H1 (cell line): ENCODE measurements at regions not wholly inside any gene's neighbourhood (a gene's known extent, or its start where the extent isn't known, plus 50 kb on each side); places are given as distances from the start of the nearest gene placed in this dataset.

Source experiments
- CTCF ChIA-PET: fragments of 300-600 bp; sonication (Branson Sonifier 250); formaldehyde crosslinking; loops from one replicate; lab custom pipeline; 2021; ENCODE audit not compliant: partially characterized antibody; lab: Charles Lee
- POLR2A ChIA-PET: fragments of 300-600 bp; sonication (Branson Sonifier 250); formaldehyde crosslinking; loops from one replicate; lab custom pipeline; 2021; ENCODE audit warnings: inconsistent platforms; ENCODE audit not compliant: partially characterized antibody; lab: Charles Lee
- DNase-seq, 2 experiments: peaks; one replicate each; pipeline versions ENCODE4 v3.0.0 to v3.0.0-alpha.2; 2010 to 2022; ENCODE audit warnings: low spot score in 2 of 2, low read depth in 1 of 2, mixed read lengths in 1 of 2
- FAIRE-seq: peaks from 2 replicates; lab custom pipeline; 2011; peaks lifted over from hg19 to GRCh38; lab: Jason Lieb, UNC
- H2AFZ ChIP-seq: 2 replicates; pipeline ENCODE4 v1.8.1; 2012; ENCODE audit warnings: low read length, inconsistent platforms
- H2AK5ac ChIP-seq: 2 replicates; pipeline ENCODE4 v1.6.1; 2013; ENCODE audit warnings: low read depth, low read length
- H2BK120ac ChIP-seq: replicated peaks from 2 replicates; pipeline ENCODE3; 2013; ENCODE audit warnings: low read depth, low read length, inconsistent platforms
- H2BK12ac ChIP-seq: 2 replicates; pipeline ENCODE4 v1.6.1; 2013; ENCODE audit warnings: low read depth, low read length
- H2BK15ac ChIP-seq: 2 replicates; pipeline ENCODE4 v1.6.1; 2013; ENCODE audit warnings: low read length
- H2BK20ac ChIP-seq: 2 replicates; pipeline ENCODE4 v1.6.1; 2013; ENCODE audit warnings: low read length
- H2BK5ac ChIP-seq: 2 replicates; pipeline ENCODE4 v1.6.1; 2013; ENCODE audit warnings: low read depth, low read length
- H3K14ac ChIP-seq: 2 replicates; pipeline ENCODE4 v1.6.1; 2013; ENCODE audit warnings: inconsistent platforms; ENCODE audit not compliant: insufficient read length
- H3K18ac ChIP-seq: 2 replicates; pipeline ENCODE4 v1.6.1; 2013; ENCODE audit warnings: low read length; ENCODE audit errors: extremely low read depth
- H3K23ac ChIP-seq: 2 replicates; pipeline ENCODE4 v1.6.1; 2013; ENCODE audit warnings: inconsistent platforms; ENCODE audit not compliant: insufficient read length
- H3K23me2 ChIP-seq: 2 replicates; pipeline ENCODE4 v1.6.1; 2013; ENCODE audit warnings: low read depth, low read length
- H3K27ac ChIP-seq: 2 replicates; pipeline ENCODE4 v1.6.1; 2011; ENCODE audit warnings: low read depth, low read length, inconsistent platforms
- H3K27me3 ChIP-seq, 4 experiments: replicated peaks in 1 of 4; 1 replicate in 1 of 4; 2 replicates in 3 of 4; pipeline versions ENCODE4 v1.6.1 to v1.8.1; 2011 to 2013; ENCODE audit warnings: low read length in 3 of 4, mild to moderate bottlenecking in 3 of 4, inconsistent platforms in 2 of 4, mixed read lengths in 2 of 4, moderate library complexity in 1 of 4; ENCODE audit not compliant: control insufficient read depth in 3 of 4, insufficient read depth in 3 of 4; ENCODE audit errors: extremely low read depth in 1 of 4
- H3K36me3 ChIP-seq, 4 experiments: 2 replicates each; pipeline versions ENCODE4 v1.6.1 to v1.8.1; 2011 to 2013; ENCODE audit warnings: mild to moderate bottlenecking in 4 of 4, low read length in 3 of 4, moderate library complexity in 2 of 4, control low read depth in 1 of 4, inconsistent platforms in 1 of 4; ENCODE audit not compliant: insufficient read depth in 4 of 4, control insufficient read depth in 2 of 4
- H3K4ac ChIP-seq: replicated peaks from 2 replicates; pipeline ENCODE3; 2013; ENCODE audit warnings: low read length, low read depth, mixed read lengths, inconsistent platforms; ENCODE audit not compliant: insufficient read length
- H3K4me1 ChIP-seq, 4 experiments: replicated peaks in 1 of 4; 1 replicate in 1 of 4; 2 replicates in 3 of 4; pipeline versions ENCODE4 v1.6.1 to v1.8.1; 2011 to 2013; ENCODE audit warnings: low read length in 3 of 4, inconsistent platforms in 2 of 4, mixed read lengths in 1 of 4; ENCODE audit not compliant: insufficient read depth in 4 of 4, control insufficient read depth in 3 of 4
- H3K4me2 ChIP-seq, 2 experiments: 2 replicates each; pipeline versions ENCODE4 v1.6.1 to v1.8.1; 2011 to 2013; ENCODE audit warnings: low read depth in 2 of 2, low read length in 2 of 2, control low read depth in 1 of 2, inconsistent platforms in 1 of 2, mild to moderate bottlenecking in 1 of 2; ENCODE audit not compliant: insufficient read depth in 1 of 2
- H3K4me3 ChIP-seq, 4 experiments: fragments of 200-600, 300-600 bp in 1 of 4; sonication (generic), shearing (Covaris generic), sonication (Bioruptor Twin) in 1 of 4; 2 replicates each; pipeline versions ENCODE4 v1.5.1 to v1.8.1; 2011 to 2016; ENCODE audit warnings: low read length in 4 of 4, low read depth in 3 of 4, control low read depth in 2 of 4, inconsistent platforms in 2 of 4, mild to moderate bottlenecking in 2 of 4, mixed read lengths in 1 of 4, moderate library complexity in 1 of 4; ENCODE audit not compliant: insufficient read depth in 2 of 4; ENCODE audit errors: extremely low read depth in 1 of 4
- H3K56ac ChIP-seq: replicated peaks from 2 replicates; pipeline ENCODE3; 2013; ENCODE audit warnings: low read depth, mild to moderate bottlenecking, mixed read lengths, low read length, inconsistent platforms; ENCODE audit not compliant: insufficient read length
- H3K79me1 ChIP-seq: 2 replicates; pipeline ENCODE4 v1.6.1; 2013; ENCODE audit warnings: low read depth, low read length, control low read depth
- H3K79me2 ChIP-seq, 2 experiments: 2 replicates each; pipeline versions ENCODE4 v1.6.1 to v1.8.1; 2012 to 2013; ENCODE audit warnings: low read length in 2 of 2, mild to moderate bottlenecking in 2 of 2, inconsistent platforms in 1 of 2; ENCODE audit not compliant: insufficient read depth in 2 of 2, control insufficient read depth in 1 of 2
- H3K9ac ChIP-seq, 4 experiments: replicated peaks in 1 of 4; 1 replicate in 1 of 4; 2 replicates in 3 of 4; pipeline versions ENCODE4 v1.6.1 to v1.8.1; 2011 to 2013; ENCODE audit warnings: low read depth in 3 of 4, low read length in 3 of 4, control low read depth in 2 of 4, mild to moderate bottlenecking in 2 of 4, moderate library complexity in 2 of 4, inconsistent platforms in 1 of 4; ENCODE audit errors: extremely low read depth in 1 of 4
- H3K9me3 ChIP-seq, 2 experiments: 2 replicates each; pipeline versions ENCODE4 v1.6.1 to v1.8.1; 2012 to 2013; ENCODE audit warnings: mild to moderate bottlenecking in 2 of 2, moderate library complexity in 2 of 2, control low read depth in 1 of 2, inconsistent platforms in 1 of 2, low read depth in 1 of 2, low read length in 1 of 2, mixed read lengths in 1 of 2; ENCODE audit not compliant: insufficient read depth in 2 of 2
- H4K20me1 ChIP-seq, 2 experiments: replicated peaks in 1 of 2; 2 replicates each; pipeline versions ENCODE3 to v1.8.1; 2011 to 2013; ENCODE audit warnings: inconsistent platforms in 2 of 2, low read length in 2 of 2, mild to moderate bottlenecking in 1 of 2; ENCODE audit not compliant: insufficient read depth in 2 of 2, control insufficient read depth in 1 of 2
- H4K5ac ChIP-seq: 2 replicates; pipeline ENCODE4 v1.6.1; 2013; ENCODE audit warnings: low read length, low read depth, mixed read lengths, inconsistent platforms; ENCODE audit not compliant: insufficient read length
- H4K8ac ChIP-seq: 2 replicates; pipeline ENCODE4 v1.8.0; 2013; ENCODE audit warnings: mild to moderate bottlenecking, moderate library complexity, low read length, inconsistent platforms; ENCODE audit not compliant: insufficient read depth; ENCODE audit errors: extremely low read depth
- H4K91ac ChIP-seq: replicated peaks from 2 replicates; pipeline ENCODE3; 2013; ENCODE audit warnings: low read length, mixed read lengths, inconsistent platforms; ENCODE audit not compliant: insufficient read length
- EZH2 ChIP-seq: fragments of 200-600 bp; sonication (generic); IDR thresholded peaks from 2 replicates; pipeline ENCODE4 v1.7.1; 2012; ENCODE audit warnings: low read depth, mild to moderate bottlenecking, moderate library complexity, low read length, inconsistent platforms; ENCODE audit not compliant: severe bottlenecking
- JUND ChIP-seq: IDR thresholded peaks from 2 replicates; pipeline ENCODE4 v1.6.1; 2011; ENCODE audit warnings: mild to moderate bottlenecking, improper control_type of control experiment, low read length
- KDM4A ChIP-seq: IDR thresholded peaks from one replicate; pipeline ENCODE4 v1.7.1; 2012; ENCODE audit warnings: low read depth, mild to moderate bottlenecking, moderate library complexity, low read length, inconsistent platforms; ENCODE audit not compliant: severe bottlenecking
- RAD21 ChIP-seq, 2 experiments: IDR thresholded peaks in 1 of 2; conservative IDR thresholded peaks in 1 of 2; 2 replicates each; pipeline ENCODE4 v1.6.1; 2011; ENCODE audit warnings: low read depth in 2 of 2, low read length in 2 of 2, improper control_type of control experiment in 1 of 2, inconsistent platforms in 1 of 2, mild to moderate bottlenecking in 1 of 2, moderate library complexity in 1 of 2
- RNF2 ChIP-seq: fragments of 200-900, 300-1000 bp; sonication (generic); IDR thresholded peaks from 2 replicates; pipeline ENCODE4 v1.7.1; 2016; ENCODE audit warnings: borderline replicate concordance, low read depth, mild to moderate bottlenecking, antibody characterized with exemption, low read length; ENCODE audit not compliant: poor library complexity, severe bottlenecking; ENCODE audit errors: missing control alignments
- SP2 ChIP-seq: IDR thresholded peaks from 2 replicates; pipeline ENCODE4 v1.6.1; 2012; ENCODE audit warnings: mild to moderate bottlenecking, low read length, inconsistent platforms
- WGBS, 2 experiments: shearing (Covaris generic) in 1 of 2; methylation state at CpG; one replicate each; pipeline versions ENCODE4 v1.1.6 to v1.1.7; 2013 to 2015; ENCODE audit warnings: low lambda C conversion rate in 2 of 2, mixed read lengths in 2 of 2, inconsistent platforms in 1 of 2, low coverage in 1 of 2, missing lambda C conversion rate in 1 of 2; ENCODE audit not compliant: insufficient replicate concordance in 2 of 2, insufficient coverage in 1 of 2, insufficient read length in 1 of 2; ENCODE audit errors: extremely low coverage in 1 of 2, missing lambda C conversion rate in 1 of 2; 5-methylcytosine and 5-hydroxymethylcytosine counted together

- Histone ChIP-seq H3K36me3 (no peaks in the 10 kb centered on the region), H3K4me2 (no peak overlapping the region), H2BK120ac (no peak overlapping the region), H3K9me3 (no peaks in the 10 kb centered on the region), H3K23me2 (no peaks in the 10 kb centered on the region), H4K91ac (no peak overlapping the region), H3K23ac (no peak overlapping the region), H3K9ac (no peak overlapping the region), H2AFZ (no peak overlapping the region), H3K27ac (no peak overlapping the region), H2AK5ac (no peak overlapping the region), H2BK5ac (no peak overlapping the region), H4K20me1 (no peaks in the 10 kb centered on the region), H4K8ac (no peak overlapping the region), H3K79me1 (no peaks in the 10 kb centered on the region), H3K4me3 (no peak overlapping the region), H3K4me1 (no peaks in the 10 kb centered on the region), H3K18ac (no peak overlapping the region), H3K14ac (no peak overlapping the region), H3K4ac (no peak overlapping the region), H4K5ac (no peak overlapping the region), H2BK15ac (no peak overlapping the region), H3K27me3 (no peaks in the 10 kb centered on the region), H2BK20ac (no peak overlapping the region), H2BK12ac (no peak overlapping the region), H3K56ac (no peak overlapping the region), H3K79me2 (no peaks in the 10 kb centered on the region)
- TF ChIP-seq JUND = no peak
- no peak for TF ChIP-seq EZH2
- no peak for TF ChIP-seq SP2
- no peak for TF ChIP-seq KDM4A
- TF ChIP-seq RAD21 (IDR thresholded peaks at IDR 0.05 in 1 of 2, conservative IDR thresholded peaks at IDR 0.05 in 1 of 2; ENCODE audit: low read depth in 2 of 2, low read length in 2 of 2) = no peak
- no peak for TF ChIP-seq RNF2
- POLR2A ChIA-PET = no interaction called here
- 93% methylated on average over 6 of the region's 6 CpGs; no CpG with 5 or more reads in 1 of the 2 experiments for WGBS, 2 experiments
- no peak for FAIRE-seq
- CTCF ChIA-PET = interaction anchor here (1.1 to 1.5 kb wide), 2 partner anchors 12 to 412 kb away, joined by 3 to 4 read pairs; no protein-coding TSS in a partner anchor
- DNase-seq = no peak
Observed at GRCh38 chr4:36411338-36411737, 129.9 kb downstream of the DTHD1 start.
